Duodenal mucosa (tissue), 2 donors: ENCODE measurements at regions not wholly inside any gene's neighbourhood (a gene's known extent, or its start where the extent isn't known, plus 50 kb on each side); places are given as distances from the start of the nearest gene placed in this dataset.

Source experiments
- H3K27ac ChIP-seq: one replicate; pipeline ENCODE4 v1.7.0; 2013; ENCODE audit warnings: low read depth, low read length
- H3K27me3 ChIP-seq, 2 donors: one replicate each; pipeline ENCODE4 v1.7.0; 2013; ENCODE audit warnings: low read length in 2 of 2, control low read depth in 1 of 2; ENCODE audit not compliant: insufficient read depth in 2 of 2, control insufficient read depth in 1 of 2
- H3K36me3 ChIP-seq, 2 donors: one replicate each; pipeline ENCODE4 v1.7.0; 2013; ENCODE audit warnings: low read length in 2 of 2, control low read depth in 1 of 2; ENCODE audit not compliant: insufficient read depth in 2 of 2, control insufficient read depth in 1 of 2
- H3K4me1 ChIP-seq, 2 donors: one replicate each; pipeline ENCODE4 v1.7.0; 2013; ENCODE audit warnings: low read length in 2 of 2, control low read depth in 1 of 2; ENCODE audit not compliant: insufficient read depth in 2 of 2, control insufficient read depth in 1 of 2
- H3K4me3 ChIP-seq, 2 donors: one replicate each; pipeline ENCODE4 v1.7.0; 2013; ENCODE audit warnings: low read length in 2 of 2, low read depth in 1 of 2
- H3K9ac ChIP-seq, 2 donors: one replicate each; pipeline ENCODE4 v1.7.0; 2013; ENCODE audit warnings: low read length in 2 of 2, low read depth in 1 of 2
- H3K9me3 ChIP-seq, 2 donors: one replicate each; pipeline ENCODE4 v1.7.0; 2013; ENCODE audit warnings: low read length in 2 of 2, control low read depth in 1 of 2; ENCODE audit not compliant: control insufficient read depth in 1 of 2

DNA sequence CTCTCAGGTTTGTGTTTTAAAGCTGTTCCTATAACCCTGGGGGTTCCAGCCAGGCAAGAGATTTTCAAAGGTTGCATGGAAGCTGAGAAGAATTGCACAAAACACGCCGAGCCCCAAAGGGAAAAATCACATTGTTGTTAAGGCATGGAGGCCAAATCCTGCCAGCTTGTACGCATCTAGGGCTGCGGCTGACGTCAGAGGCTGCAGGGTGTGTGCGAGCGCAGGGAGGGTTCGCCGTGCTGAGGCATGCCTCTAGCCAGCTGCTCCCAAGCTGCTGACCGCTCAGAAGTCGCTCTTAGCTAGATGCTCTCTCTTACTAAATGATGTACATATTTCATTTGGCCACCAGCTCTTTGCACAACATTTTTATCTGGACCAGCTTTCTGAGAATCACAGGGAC lies 191.8 kb downstream of the LPIN1 start:
- Histone ChIP-seq H3K36me3 (no peaks in the 10 kb centered on the region), H3K27me3 (no peaks in the 10 kb centered on the region), H3K9ac (no peak overlapping the region), H3K4me1 (no peaks in the 10 kb centered on the region), H3K4me3 (no peak overlapping the region), H3K27ac (no peak overlapping the region), H3K9me3 (no peaks in the 10 kb centered on the region)

DNA sequence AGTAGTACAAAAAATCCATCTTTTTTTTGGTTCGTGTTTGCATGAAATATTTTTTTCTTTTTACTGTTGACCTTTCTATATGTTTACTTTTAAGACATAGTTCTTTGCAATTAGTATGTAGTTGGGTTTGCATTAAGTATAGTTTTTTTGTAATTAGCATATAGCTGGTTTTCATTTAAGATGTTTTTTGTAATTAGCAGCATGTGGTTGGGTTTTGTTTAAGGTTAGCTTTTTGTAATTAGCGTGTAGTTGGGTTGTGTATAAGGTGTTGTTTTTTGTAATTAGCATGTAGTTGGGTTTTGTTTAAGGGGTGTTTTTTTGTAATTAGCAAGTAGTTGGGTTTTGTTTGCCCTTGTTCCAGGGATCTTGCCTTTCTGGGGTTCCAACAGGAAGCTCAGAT lies 193.1 kb downstream of the LPIN1 start:
- no peak overlapping the region for H3K27ac ChIP-seq
- no peaks in the 10 kb centered on the region for H3K36me3 ChIP-seq
- H3K27me3 ChIP-seq, result no peaks in the 10 kb centered on the region
- no peak overlapping the region for H3K9ac ChIP-seq
- no peak overlapping the region for H3K4me3 ChIP-seq
- no peaks in the 10 kb centered on the region for H3K9me3 ChIP-seq
- no peaks in the 10 kb centered on the region for H3K4me1 ChIP-seq

DNA sequence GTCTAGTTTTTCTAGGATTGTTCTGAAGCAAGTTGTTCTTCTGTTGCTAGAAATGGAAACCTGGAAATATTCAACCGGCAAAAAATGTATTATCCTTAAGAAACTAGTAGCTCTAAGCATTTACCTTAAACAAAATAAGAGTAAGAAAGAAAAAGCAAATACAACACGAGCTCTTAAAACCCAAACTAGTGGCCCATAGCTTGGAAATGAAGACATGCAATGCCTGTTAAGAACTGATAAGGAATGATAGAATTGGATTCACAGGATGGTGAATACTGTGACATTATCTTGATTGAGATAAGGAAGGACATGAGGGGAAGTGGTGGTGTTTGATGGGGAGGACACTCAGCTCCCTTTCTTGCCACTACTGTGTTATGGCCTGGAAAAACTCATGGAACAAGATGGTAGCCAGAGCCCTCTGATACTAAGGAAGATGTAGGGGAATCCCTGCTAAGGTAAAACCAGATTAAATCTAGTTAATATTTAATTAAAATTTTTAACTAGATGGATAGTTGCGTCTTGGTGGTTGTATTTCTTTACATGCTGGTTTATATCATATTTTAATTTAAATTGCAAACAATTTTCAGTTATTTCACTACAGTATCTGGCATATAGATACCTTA lies 193.8 kb downstream of the LPIN1 start:
- no peak overlapping the region for H3K9ac ChIP-seq
- H3K27me3 ChIP-seq, result no peaks in the 10 kb centered on the region
- no peaks in the 10 kb centered on the region for H3K36me3 ChIP-seq
- H3K4me1 ChIP-seq, result no peaks in the 10 kb centered on the region
- H3K4me3 ChIP-seq, result no peak overlapping the region
- H3K9me3 ChIP-seq, result no peaks in the 10 kb centered on the region
- H3K27ac ChIP-seq, result no peak overlapping the region

DNA sequence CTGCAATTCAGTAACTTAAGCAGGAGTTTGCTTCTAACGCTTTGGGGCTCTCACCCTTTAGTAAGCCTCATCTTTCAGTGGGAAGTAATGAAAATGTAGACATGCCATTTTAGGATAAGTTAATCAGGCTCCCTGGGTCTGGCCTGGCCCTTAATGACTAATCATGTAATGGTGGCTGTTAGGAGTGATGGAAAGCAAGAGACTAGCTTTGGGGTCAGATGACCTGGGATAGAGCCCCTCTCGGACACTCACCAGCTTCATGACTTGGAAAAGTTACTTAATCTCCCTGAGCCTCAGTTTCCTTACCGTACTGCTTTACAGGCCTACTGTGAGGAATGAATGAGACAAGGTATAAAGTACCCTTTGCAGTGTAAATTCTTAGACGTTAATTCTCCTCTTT lies 194.4 kb downstream of the LPIN1 start:
- Histone ChIP-seq H3K36me3 (no peaks in the 10 kb centered on the region), H3K9me3 (no peaks in the 10 kb centered on the region), H3K27me3 (no peaks in the 10 kb centered on the region), H3K4me1 (no peaks in the 10 kb centered on the region), H3K27ac (no peak overlapping the region), H3K4me3 (no peak overlapping the region), H3K9ac (no peak overlapping the region)

DNA sequence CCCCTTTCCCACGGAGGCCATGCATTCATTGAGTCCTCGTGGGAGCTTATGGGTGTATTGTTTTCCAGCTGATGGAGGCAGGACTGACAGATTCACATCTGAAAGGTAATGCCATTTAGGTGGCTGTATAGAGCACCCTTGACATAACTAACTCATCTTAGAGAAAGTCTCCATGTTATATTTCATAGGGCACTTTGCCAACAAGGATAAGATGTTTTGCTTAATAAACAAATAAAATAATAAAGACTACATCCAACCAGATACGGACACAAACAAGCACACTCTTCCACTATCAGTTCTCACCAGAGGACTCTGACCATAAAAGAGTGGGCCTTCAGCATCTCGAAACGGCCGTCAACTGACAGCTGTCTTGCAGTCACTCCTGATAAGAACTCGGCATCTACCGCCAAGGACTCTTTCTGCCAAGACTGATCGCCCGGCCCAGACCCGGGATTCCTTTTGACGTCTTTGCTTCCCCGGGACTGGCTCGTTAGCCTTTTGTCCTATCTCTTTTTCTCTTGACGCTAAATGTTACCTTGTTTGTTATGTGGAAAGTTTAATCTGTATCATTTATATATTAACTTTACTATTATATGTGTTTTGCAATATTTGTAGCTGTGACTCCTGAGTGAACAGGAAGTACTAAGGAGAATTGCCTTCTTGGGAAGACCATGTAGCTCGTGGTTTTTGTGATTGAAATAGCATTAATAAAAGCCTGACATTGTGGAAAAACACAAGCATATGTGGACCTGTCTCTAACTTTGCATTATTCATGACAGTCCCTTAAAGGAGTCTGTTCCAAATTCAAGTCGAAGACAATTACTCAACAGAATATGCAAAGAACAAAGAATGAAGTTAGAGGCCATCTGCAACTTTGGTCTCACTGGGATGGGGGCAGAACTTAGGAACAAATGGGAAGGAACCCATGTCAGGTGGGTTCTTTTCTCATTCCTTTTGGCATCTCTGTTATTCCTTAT lies 195.1 kb downstream of the LPIN1 start:
- H3K27me3 ChIP-seq, result no peaks in the 10 kb centered on the region
- H3K4me3 ChIP-seq, result no peak overlapping the region
- H3K9me3 ChIP-seq, result no peaks in the 10 kb centered on the region
- no peaks in the 10 kb centered on the region for H3K4me1 ChIP-seq
- H3K9ac ChIP-seq, result no peak overlapping the region
- H3K36me3 ChIP-seq, result no peaks in the 10 kb centered on the region
- no peak overlapping the region for H3K27ac ChIP-seq

DNA sequence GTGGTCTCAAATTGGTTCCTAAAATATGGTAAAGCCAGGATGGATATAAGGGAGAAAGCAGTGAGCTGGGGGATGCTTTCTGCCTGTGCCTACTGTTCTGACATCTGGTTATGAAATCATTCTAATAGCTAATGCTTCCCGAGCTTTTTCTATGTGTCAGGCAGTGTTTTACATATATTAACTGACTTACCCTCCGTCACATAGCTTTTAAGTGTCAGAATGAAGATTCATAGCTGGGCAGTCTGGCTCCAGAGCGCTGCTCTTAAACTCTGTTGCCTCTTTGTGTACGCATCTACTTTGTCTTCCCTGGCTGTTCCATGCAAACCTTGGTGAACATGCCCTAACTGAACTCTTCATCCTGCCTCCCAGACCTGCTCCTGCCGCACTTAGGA lies 195.7 kb downstream of the LPIN1 start:
- Histone ChIP-seq H3K4me1 (no peaks in the 10 kb centered on the region), H3K9me3 (no peaks in the 10 kb centered on the region), H3K9ac (no peak overlapping the region), H3K27ac (no peak overlapping the region), H3K36me3 (no peaks in the 10 kb centered on the region), H3K4me3 (no peak overlapping the region), H3K27me3 (no peaks in the 10 kb centered on the region)

DNA sequence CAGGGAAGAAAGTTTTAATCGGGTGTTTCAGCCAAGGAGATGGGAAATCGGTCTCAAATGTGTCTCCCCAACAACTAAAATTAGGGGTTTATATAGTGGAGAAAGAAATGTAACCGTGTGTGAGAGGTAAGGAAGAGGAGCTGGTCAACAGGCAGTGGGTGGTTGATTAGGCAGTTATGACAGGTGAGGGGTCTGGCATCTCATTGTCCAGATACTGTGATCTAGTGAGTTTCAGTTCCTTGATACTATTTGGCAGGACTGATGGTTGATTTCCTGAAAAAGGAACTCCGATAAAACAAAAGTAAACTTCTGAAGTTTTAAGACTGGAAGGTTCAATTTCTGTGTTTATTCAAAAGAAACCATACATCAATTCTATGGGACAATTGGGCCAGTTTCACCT lies 197.9 kb downstream of the LPIN1 start:
- H3K36me3 ChIP-seq, result no peaks in the 10 kb centered on the region
- no peaks in the 10 kb centered on the region for H3K4me1 ChIP-seq
- H3K4me3 ChIP-seq, result no peak overlapping the region
- no peaks in the 10 kb centered on the region for H3K27me3 ChIP-seq
- H3K9ac ChIP-seq, result no peak overlapping the region
- H3K9me3 ChIP-seq, result no peaks in the 10 kb centered on the region
- H3K27ac ChIP-seq, result no peak overlapping the region

DNA sequence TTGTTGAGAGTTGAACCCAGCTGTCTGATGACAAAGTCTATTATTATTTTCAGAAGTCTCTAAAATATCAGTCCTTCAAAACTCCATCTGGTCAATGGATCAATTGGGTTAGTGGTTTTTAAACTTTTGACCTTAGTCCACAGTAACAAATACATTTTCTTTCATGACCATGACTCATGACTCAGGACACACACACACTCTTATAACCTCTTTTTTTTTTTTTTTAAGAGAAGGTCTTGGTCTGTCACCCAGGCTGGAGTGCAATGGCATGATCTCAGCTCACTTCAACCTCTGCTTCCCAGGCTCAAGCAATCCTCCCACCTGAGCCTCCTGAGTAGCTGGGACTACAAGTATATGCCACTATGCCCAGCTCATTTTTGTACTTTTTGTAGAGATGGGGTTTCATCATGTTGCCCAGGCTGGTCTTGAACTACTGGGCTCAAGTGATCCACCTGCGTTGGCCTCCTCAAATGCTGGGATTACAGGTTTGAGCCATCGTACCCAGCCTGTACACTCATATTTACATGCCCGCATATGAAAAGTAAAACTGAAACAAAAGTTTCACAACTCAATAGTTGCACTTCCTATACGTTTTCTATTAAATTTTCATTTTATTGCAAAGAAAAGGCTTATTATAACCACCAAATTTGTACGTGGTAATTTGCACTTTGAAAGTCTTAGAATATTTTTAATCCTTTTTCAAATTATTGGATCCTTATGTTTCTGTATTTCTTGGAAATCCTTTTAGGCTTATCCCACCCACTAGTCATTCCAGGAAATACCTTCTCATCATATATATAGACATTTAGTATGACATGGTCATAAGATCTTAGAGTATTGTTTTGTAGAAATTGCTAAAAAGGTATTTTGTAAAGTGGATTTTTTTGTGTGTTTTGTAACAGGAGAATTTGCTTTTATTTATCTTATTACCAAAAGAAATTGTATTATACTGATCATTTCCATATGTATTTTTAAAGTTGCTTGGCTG lies 199.0 kb downstream of the LPIN1 start:
- Histone ChIP-seq H3K36me3 (no peaks in the 10 kb centered on the region), H3K27me3 (no peaks in the 10 kb centered on the region), H3K4me1 (no peaks in the 10 kb centered on the region), H3K27ac (no peak overlapping the region), H3K4me3 (no peak overlapping the region), H3K9ac (no peak overlapping the region), H3K9me3 (no peaks in the 10 kb centered on the region)

DNA sequence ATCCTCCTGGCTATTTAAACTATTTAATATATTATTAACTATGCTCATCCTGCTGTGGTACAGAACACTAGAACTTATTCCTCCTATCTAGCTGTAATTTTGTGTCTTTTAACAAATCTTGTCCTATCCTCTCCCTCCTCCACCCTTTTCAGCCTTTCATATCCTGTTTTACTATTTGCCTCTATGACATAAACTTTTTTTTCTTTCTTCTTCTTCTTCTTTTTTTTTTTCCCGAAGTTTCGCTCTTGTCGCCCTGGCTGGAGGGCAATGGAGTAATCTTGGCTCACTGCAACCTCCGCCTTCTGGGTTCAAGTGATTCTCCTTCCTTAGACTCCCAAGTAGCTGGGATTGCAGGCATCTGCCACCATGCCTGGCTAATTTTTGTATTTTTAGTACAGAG lies 201.5 kb downstream of the LPIN1 start:
- H3K9me3 ChIP-seq, result no peaks in the 10 kb centered on the region
- H3K36me3 ChIP-seq, result no peaks in the 10 kb centered on the region
- H3K4me1 ChIP-seq, result no peaks in the 10 kb centered on the region
- H3K27me3 ChIP-seq, result no peaks in the 10 kb centered on the region
- no peak overlapping the region for H3K27ac ChIP-seq
- H3K9ac ChIP-seq, result no peak overlapping the region
- no peak overlapping the region for H3K4me3 ChIP-seq
